GM10248 (cell line): ENCODE measurements at regions not wholly inside any gene's neighbourhood (a gene's known extent, or its start where the extent isn't known, plus 50 kb on each side); places are given as distances from the start of the nearest gene placed in this dataset.

Experiments
- CTCF ChIA-PET: fragments of 300-600 bp; sonication (Branson Sonifier 250); formaldehyde crosslinking; extraction: SDS; loops from one replicate; lab custom pipeline; 2021; ENCODE audit warnings: antibody characterized with exemption; lab: Yijun Ruan, JAX
- POLR2A ChIA-PET: fragments of 350-650 bp; sonication (Branson Sonifier 250); formaldehyde crosslinking; extraction: SDS; loops from one replicate; lab custom pipeline; 2020; ENCODE audit warnings: antibody characterized with exemption; lab: Yijun Ruan, JAX
- DNase-seq: peaks from one replicate; pipeline ENCODE4 v3.0.0; 2012; ENCODE audit errors: extremely low spot score
- CTCF ChIP-seq: IDR thresholded peaks from 2 replicates; pipeline ENCODE4 v1.5.1; 2012; ENCODE audit warnings: mild to moderate bottlenecking, low read depth; ENCODE audit errors: extremely low read depth, missing control alignments, control extremely low read depth

GRCh38 chr10:47176903-47177868, 122.8 kb upstream of the GDF10 start:
- ChIA-PET POLR2A (no interaction called here), CTCF (no interaction called here)
- no peak for DNase-seq
- no peak for TF ChIP-seq CTCF

- ChIA-PET POLR2A (no interaction called here), CTCF (interaction anchor here (1.1 kb wide), 1 partner anchor 162 kb away, joined by 3 read pairs; no protein-coding TSS in a partner anchor)
- no peak for TF ChIP-seq CTCF
- no peak for DNase-seq
Observed at GRCh38 chr10:47178537-47179290, 121.3 kb upstream of the GDF10 start.

DNA sequence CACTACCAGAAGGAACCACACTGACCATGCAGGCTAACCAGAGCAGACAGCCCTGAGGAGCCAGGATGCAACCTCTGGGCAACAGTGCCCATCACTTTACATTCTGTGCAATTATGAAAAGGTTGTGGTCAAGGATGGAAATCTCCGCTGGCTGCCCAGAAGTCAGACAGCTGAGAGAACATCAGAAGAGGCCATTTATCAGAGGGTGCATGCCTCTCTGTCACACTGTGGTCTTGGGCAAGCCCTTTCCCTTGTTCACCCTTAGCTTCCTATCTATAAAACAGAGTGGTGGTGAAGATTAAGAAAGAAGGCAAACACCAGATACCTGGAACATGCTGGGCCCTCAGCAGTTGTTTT, 120.7 kb upstream of the GDF10 start:
- no peak for DNase-seq
- no peak for TF ChIP-seq CTCF
- ChIA-PET POLR2A (no interaction called here), CTCF (interaction anchor here (1.1 kb wide), 1 partner anchor 161 kb away, joined by 3 read pairs; no protein-coding TSS in a partner anchor)

DNA sequence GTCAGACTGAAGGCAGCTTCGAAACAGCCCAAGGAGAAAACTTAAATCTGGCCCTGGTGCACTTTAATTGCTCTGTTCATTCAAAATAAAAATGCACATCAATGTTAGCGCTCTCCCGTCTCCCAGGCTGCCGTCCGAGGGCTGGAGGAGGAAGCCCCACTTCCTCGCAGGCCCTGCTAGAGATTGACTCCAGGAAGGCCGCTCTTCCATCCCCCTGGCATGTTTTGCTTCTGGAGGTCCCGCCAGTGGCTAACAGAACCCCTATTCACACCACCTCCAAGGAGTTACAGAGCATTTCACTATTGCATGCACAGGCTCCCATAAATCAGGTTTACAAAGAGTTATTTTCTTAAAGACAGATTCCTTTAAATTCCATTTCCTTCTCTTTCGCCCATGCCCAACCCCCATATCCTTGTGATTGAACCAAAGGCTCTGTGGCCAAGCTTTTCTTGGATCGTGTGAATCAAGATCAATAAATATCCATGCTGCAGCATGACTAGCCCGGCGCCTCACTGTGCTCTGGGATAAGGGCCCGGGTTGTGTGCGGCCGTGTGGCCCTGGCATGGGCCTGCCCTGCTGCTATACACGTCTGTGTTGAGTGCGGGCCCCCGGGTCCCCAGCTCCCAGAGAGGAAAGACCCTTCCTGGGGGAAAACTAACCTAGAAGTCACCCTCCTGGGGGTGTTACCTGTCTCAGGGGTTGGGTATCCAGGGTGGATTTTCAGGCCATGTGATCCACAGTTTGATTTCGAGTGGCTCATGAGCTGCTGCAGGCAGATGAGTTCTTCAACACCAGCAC, 118.7 kb upstream of the GDF10 start:
- no peak for DNase-seq
- TF ChIP-seq CTCF = no peak
- ChIA-PET POLR2A (no interaction called here), CTCF (no interaction called here)

GRCh38 chr10:47182934-47183703, 116.9 kb upstream of the GDF10 start:
- TF ChIP-seq CTCF = no peak
- DNase-seq = no peak
- CTCF ChIA-PET = no interaction called here
- POLR2A ChIA-PET = no interaction called here
